Raji (cell line): ENCODE measurements at regions not wholly inside any gene's neighbourhood (a gene's known extent, or its start where the extent isn't known, plus 50 kb on each side); places are given as distances from the start of the nearest gene placed in this dataset.

Source experiments
- POLR2A ChIP-seq: IDR thresholded peaks from 2 replicates; pipeline ENCODE4 v1.6.1; 2011; ENCODE audit warnings: low read depth, low read length, control low read depth; ENCODE audit not compliant: insufficient read depth

DNA sequence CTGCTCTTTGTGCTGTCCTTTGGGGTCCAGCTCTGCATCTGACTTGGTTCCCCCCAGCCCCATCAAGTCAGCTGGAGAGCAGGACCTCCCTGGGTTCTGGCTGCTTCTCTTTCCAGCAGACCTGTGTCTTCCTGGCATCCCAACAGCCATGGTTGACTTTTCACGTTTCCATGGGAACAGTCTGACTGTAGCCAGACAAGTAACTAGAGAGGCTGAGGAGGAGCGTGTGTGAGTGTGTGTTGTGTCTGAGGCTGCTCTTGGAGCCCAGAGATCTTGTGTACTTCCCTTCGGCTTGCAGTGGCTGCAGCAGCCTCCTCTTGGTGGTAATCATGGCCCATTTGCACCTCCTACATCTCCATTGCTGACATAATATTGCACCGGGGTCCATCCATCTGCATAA, 332.0 kb downstream of the RPS24 start:
- TF ChIP-seq POLR2A, result no peak

- no peak for TF ChIP-seq POLR2A
Observed at GRCh38 chr10:78366663-78367411, 333.2 kb downstream of the RPS24 start.

DNA sequence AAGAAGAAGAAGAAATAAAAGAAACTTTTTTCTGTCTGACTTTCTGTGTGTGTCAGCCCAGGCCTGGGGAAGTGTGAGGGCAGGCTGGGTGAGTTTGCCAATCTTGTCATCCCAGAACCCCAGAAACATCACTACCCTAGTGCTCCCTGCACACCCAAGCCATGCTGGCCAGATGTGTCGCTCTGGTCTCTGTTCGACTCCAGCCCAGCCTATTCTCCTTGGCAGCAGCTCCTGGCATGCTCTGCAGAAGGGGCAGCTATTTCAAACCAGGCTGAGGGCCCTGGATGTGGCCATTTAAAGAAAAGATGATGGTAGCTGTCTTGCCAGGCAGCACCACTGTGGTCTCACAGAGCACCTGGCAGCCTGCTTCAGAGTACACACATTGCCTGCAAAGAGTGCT, 334.1 kb downstream of the RPS24 start:
- TF ChIP-seq POLR2A, result no peak

- no peak for TF ChIP-seq POLR2A
Observed at GRCh38 chr10:78371136-78371535, 337.5 kb downstream of the RPS24 start.

DNA sequence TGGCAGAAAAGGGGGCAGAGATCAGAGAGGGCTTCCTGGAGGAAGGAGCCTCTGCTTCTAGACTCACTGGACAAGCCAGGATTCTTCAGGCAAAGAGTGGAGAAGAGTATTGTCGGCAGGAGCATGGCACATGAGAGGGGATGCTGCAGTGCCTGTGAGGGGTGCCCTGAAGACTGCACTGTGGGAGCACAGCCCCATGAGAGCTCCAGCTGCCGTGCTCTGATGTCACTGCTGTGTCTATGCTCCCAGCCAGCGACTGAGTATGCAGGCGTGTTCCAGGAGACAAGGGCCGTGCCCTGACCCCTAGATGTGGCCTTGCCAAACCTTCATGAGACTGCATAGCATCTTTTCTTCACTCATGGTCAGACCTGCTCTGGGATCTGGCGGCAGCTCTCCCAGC, 339.1 kb downstream of the RPS24 start:
- TF ChIP-seq POLR2A, result no peak

- TF ChIP-seq POLR2A, result no peak
Observed at GRCh38 chr10:78374331-78375028, 340.8 kb downstream of the RPS24 start.

DNA sequence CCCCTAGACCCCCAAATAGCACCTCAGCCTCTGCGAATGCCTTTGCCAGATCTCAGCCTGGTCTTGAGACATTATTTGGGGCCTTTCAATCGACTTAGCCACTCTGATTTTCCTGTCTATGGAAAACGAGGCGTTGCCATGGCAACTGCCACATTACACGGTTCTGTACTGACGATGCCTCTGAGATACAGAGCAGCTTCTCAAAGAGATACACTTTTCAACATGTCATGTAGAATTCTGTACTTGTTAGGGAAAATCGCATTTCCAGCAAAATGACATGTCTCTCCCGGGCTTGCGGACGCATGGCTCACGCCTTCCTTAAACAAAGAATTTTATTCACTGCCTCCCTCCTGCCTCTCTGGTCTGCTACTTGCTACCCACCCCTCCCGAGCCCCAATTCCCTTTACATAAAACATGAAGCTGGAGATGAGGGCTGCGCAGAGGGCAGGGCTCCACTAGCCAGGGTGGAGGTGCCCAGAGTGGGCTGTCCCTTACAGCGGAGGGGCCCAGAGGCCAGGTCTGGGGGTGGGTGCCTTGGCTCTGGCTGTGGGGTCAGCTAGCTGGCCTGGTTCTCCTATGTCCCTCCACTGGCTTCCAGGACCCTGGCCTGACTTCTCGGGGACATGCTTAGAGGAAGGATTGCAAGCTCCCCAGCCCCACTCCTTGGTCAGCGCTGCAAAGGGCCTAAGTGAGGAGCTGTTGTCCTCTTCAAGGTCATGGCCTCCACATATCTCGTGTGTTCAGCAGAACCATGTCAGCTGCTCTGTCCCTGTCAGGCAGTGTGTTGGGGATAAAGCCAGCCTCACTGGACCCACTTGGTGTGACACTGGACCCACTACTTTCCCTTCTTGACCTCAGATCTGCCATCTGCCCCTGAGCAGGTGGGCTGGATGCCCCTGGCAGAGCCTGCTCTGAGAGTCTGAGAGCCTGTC, 342.5 kb downstream of the RPS24 start:
- no peak for TF ChIP-seq POLR2A

DNA sequence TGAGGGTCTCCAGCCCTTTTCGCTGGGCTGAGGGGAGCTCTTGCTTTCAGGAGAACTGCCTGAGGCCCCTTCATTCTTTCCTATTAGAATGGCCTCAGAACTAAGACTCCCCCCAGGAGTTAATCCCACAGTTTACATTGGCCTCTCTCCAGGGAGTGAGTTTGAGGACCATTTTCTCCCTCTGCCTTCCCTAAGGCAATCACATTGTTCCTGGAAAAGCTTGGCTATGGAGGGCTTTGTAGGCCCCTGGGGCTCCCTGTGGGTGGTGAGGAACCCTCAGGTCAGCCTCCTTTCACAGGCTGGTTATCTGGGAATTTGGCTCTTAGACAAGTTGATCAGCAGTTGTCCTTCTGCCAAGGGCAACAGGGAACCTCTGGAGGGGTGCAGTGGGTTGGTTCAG, 343.7 kb downstream of the RPS24 start:
- no peak for TF ChIP-seq POLR2A

DNA sequence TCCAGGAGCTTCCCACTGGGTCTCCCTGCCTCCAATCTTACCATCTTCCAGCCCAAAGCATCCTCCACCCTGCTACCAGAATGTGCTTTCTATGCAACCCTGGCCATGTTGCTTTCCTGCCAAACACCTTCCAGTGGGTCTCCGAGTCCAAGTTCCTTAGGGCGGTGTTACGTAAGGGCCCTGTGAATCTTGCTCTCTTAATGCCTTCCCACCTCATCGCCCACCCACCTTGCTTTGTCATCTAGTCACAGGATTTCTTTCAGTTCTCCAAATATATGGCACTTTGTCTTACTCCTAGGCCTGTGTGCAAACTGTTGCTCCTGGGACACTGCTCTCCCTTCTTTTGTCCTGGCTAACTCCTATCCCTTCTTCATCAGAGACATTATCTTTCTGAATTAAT, 344.5 kb downstream of the RPS24 start:
- no peak for TF ChIP-seq POLR2A

- TF ChIP-seq POLR2A, result no peak
Observed at GRCh38 chr10:78381107-78381506, 347.4 kb downstream of the RPS24 start.

GRCh38 chr10:78382047-78382446, 348.4 kb downstream of the RPS24 start:
- no peak for TF ChIP-seq POLR2A

DNA sequence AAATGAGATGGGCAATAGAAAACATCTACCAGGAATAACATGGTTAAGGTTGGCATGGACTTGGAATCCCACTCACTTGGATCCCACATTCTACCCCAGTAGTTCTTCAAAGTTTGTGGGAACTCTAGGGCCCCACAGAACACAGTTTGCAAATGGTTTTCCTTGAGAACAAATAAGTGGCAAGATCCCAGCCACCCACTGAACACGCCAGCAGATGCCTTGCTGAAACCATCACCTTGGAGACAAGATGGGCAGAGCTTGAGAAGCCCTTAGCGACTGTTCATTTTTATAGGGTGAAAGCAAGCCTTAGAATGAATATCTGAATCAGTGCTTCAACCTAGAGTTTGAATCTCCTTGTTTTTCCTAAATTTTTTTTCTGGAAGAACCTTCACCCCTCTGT, 349.1 kb downstream of the RPS24 start:
- TF ChIP-seq POLR2A, result no peak

DNA sequence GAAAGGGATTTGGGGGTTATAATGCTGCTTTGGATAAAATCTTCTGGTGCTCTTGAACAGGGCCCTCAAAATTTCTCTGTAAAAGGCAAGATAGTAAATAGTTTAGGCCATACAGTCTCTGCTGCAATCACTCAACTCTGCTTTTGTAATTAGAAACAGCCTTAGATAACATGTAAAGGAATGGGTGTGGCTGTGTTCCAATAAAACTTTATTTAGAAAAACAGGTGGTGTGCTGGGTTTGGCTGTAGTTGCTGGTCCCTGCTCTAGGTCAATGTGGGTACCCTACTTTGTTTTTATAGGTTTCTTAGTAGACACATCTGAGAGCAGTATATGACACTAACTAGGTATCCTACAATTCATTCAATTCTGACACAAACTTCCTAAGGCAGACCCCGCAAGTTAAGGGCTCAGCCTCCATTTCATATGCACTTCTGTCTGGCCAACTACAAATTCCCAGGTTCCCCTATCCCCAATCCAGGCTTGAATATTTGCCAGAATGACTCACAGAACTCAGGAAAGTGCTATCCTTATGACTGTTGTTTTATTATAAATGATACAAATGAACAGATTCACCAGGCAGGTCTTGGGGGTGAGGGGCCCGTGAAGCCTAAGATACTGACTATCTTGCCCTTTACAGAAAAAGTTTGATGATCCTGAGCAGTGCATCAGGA, 349.9 kb downstream of the RPS24 start:
- TF ChIP-seq POLR2A, result no peak

DNA sequence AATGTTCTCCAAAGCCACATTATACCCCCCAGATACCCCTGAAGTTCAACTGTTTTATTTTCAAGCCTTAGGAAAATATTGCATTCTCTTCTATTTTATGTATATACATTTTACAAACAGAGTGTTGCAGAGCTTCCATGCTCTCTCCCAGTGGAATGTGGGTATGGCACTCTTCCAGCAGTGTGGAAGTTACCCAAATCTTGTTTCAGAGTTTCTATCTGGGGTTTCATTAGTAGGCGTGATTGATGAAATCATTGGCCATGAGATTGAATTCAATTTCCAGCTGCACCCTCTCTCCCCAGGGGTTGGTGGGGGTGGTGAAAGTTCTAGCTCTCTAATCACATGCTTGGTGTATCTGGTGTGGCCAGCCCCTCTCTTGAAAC, 350.4 kb downstream of the RPS24 start:
- TF ChIP-seq POLR2A, result no peak

GRCh38 chr10:78385599-78385998, 351.9 kb downstream of the RPS24 start:
- no peak for TF ChIP-seq POLR2A
